HepG2 (cell line): ENCODE measurements at regions not wholly inside any gene's neighbourhood (a gene's known extent, or its start where the extent isn't known, plus 50 kb on each side); places are given as distances from the start of the nearest gene placed in this dataset.
A peak's percentile ranks its signal among the peaks of the same experiment; 100 is the strongest.

ENCODE experiments used
- ADNP ChIP-seq: sonication (generic); formaldehyde crosslinking; IDR thresholded peaks from 2 replicates; pipeline ENCODE4 v1.4.0; 2020; ENCODE audit warnings: missing genetic modification reagents
- ARNT2 ChIP-seq: sonication (generic); formaldehyde crosslinking; IDR thresholded peaks from 2 replicates; pipeline ENCODE4 v1.8.0; 2022; ENCODE audit warnings: mild to moderate bottlenecking, low read depth, missing genetic modification reagents, moderate library complexity
- CC2D1A ChIP-seq: sonication (generic); formaldehyde crosslinking; IDR thresholded peaks from 2 replicates; pipeline ENCODE4 v1.8.1; 2023; ENCODE audit warnings: mild to moderate bottlenecking, missing genetic modification reagents
- HOXA3 ChIP-seq: sonication (generic); formaldehyde crosslinking; IDR thresholded peaks from 2 replicates; pipeline ENCODE4 v1.5.0; 2020; ENCODE audit warnings: missing genetic modification reagents
- IKZF1 ChIP-seq: fragments of 450-650 bp; IDR thresholded peaks from 2 replicates; pipeline ENCODE4 v1.7.1; 2016
- ZNF138 ChIP-seq: sonication (generic); formaldehyde crosslinking; IDR thresholded peaks from 2 replicates; pipeline ENCODE4 v1.5.0; 2020; ENCODE audit warnings: mild to moderate bottlenecking, low read depth, missing genetic modification reagents
- ZNF510 ChIP-seq: sonication (generic); formaldehyde crosslinking; IDR thresholded peaks from 2 replicates; pipeline ENCODE4 v1.4.0; 2020; ENCODE audit warnings: low read depth, mild to moderate bottlenecking, missing genetic modification reagents
- ZNF564 ChIP-seq: sonication (generic); formaldehyde crosslinking; IDR thresholded peaks from 2 replicates; pipeline ENCODE4 v1.8.1; 2023; ENCODE audit warnings: mild to moderate bottlenecking, missing genetic modification reagents
- TF ChIP-seq, protein P1 (sequence below): sonication (generic); formaldehyde crosslinking; IDR thresholded peaks from 2 replicates; pipeline ENCODE4 v1.4.0; 2020; ENCODE audit warnings: missing genetic modification reagents
- TF ChIP-seq, protein P2 (sequence below): sonication (generic); formaldehyde crosslinking; IDR thresholded peaks from one replicate; pipeline ENCODE4 v1.5.1; 2020; ENCODE audit warnings: mild to moderate bottlenecking, missing genetic modification reagents; ENCODE audit errors: not compliant biosample characterization
- TF ChIP-seq, protein P3 (sequence below): sonication (generic); formaldehyde crosslinking; IDR thresholded peaks from 2 replicates; pipeline ENCODE4 v1.4.0; 2020; ENCODE audit warnings: missing genetic modification reagents, mild to moderate bottlenecking, borderline replicate concordance
- TF ChIP-seq, protein P4 (sequence below): sonication (generic); formaldehyde crosslinking; IDR thresholded peaks from 2 replicates; pipeline ENCODE4 v1.5.0; 2020; ENCODE audit warnings: mild to moderate bottlenecking, missing genetic modification reagents
- TF ChIP-seq, protein P5 (sequence below): IDR thresholded peaks from 2 replicates; pipeline ENCODE4 v1.6.1; 2016; ENCODE audit warnings: low read depth, control low read depth

DNA sequence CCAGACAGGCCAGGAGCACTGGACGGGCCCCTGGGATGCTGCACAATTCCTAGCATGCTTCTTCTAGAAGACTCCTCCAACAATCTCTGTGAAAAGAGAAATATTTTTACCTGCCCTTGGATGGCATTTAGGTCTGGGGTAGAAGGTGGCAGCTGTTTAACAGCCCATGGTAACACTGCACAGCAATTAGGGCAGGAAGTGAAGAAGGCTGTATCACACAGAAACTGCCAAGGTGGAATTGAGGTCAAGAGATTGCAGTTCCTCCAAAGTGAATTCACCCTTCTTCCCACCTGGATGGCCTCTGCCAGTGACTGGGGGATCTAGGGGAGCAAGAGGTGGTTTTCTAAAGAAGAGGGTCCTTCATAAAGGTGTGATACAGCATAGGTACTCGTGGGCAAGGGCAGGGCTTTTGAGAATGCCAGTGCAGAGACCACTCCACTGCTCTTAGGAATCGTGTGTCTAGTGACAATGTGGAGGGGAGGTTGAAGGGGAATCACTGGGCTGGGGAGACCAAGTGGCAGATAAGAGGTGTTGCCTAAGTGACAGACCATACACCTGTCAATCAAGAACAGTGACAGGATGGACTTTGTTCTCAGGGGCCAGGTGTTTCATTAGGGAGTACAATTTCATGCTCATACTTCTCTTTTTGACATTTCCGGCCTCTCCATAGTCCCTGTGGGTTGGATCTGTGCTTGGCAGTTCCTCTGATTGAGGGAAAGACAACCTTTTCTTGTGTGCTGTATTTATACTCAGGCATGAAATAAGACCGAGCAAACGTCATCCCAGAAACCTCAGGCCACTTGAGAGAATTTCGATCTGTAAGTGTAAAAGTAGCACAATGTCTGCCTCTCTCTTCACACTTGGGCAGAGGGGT lies 83.5 kb upstream of the BCL6 start (continued):
- TF ChIP-seq, protein P1, sequence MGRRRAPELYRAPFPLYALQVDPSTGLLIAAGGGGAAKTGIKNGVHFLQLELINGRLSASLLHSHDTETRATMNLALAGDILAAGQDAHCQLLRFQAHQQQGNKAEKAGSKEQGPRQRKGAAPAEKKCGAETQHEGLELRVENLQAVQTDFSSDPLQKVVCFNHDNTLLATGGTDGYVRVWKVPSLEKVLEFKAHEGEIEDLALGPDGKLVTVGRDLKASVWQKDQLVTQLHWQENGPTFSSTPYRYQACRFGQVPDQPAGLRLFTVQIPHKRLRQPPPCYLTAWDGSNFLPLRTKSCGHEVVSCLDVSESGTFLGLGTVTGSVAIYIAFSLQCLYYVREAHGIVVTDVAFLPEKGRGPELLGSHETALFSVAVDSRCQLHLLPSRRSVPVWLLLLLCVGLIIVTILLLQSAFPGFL (CRISPR knock-in tag) = no peak
- TF ChIP-seq, protein P2, sequence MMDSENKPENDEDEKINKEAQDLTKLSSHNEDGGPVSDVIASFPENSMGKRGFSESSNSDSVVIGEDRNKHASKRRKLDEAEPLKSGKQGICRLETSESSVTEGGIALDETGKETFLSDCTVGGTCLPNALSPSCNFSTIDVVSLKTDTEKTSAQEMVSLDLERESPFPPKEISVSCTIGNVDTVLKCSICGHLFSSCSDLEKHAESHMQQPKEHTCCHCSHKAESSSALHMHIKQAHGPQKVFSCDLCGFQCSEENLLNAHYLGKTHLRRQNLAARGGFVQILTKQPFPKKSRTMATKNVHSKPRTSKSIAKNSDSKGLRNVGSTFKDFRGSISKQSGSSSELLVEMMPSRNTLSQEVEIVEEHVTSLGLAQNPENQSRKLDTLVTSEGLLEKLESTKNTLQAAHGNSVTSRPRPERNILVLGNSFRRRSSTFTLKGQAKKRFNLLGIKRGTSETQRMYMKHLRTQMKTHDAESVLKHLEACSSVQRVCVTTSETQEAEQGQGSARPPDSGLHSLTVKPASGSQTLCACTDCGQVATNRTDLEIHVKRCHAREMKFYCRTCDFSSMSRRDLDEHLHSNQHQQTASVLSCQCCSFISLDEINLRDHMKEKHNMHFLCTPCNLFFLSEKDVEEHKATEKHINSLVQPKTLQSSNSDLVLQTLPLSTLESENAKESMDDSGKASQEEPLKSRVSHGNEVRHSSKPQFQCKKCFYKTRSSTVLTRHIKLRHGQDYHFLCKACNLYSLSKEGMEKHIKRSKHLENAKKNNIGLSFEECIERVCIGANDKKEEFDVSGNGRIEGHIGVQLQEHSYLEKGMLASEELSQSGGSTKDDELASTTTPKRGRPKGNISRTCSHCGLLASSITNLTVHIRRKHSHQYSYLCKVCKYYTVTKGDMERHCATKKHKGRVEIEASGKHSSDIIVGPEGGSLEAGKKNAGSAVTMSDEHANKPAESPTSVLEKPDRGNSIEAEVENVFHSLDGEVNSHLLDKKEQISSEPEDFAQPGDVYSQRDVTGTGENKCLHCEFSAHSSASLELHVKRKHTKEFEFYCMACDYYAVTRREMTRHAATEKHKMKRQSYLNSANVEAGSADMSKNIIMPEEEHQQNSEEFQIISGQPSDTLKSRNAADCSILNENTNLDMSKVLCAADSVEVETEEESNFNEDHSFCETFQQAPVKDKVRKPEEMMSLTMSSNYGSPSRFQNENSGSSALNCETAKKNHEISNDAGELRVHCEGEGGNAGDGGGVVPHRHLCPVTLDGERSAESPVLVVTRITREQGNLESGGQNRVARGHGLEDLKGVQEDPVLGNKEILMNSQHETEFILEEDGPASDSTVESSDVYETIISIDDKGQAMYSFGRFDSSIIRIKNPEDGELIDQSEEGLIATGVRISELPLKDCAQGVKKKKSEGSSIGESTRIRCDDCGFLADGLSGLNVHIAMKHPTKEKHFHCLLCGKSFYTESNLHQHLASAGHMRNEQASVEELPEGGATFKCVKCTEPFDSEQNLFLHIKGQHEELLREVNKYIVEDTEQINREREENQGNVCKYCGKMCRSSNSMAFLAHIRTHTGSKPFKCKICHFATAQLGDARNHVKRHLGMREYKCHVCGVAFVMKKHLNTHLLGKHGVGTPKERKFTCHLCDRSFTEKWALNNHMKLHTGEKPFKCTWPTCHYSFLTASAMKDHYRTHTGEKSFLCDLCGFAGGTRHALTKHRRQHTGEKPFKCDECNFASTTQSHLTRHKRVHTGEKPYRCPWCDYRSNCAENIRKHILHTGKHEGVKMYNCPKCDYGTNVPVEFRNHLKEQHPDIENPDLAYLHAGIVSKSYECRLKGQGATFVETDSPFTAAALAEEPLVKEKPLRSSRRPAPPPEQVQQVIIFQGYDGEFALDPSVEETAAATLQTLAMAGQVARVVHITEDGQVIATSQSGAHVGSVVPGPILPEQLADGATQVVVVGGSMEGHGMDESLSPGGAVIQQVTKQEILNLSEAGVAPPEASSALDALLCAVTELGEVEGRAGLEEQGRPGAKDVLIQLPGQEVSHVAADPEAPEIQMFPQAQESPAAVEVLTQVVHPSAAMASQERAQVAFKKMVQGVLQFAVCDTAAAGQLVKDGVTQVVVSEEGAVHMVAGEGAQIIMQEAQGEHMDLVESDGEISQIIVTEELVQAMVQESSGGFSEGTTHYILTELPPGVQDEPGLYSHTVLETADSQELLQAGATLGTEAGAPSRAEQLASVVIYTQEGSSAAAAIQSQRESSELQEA (CRISPR knock-in tag) = no peak
- no peak for TF ChIP-seq ZNF510 (CRISPR knock-in tag)
- no peak for TF ChIP-seq CC2D1A
- TF ChIP-seq ADNP (CRISPR knock-in tag) = no peak
- TF ChIP-seq, protein P3, sequence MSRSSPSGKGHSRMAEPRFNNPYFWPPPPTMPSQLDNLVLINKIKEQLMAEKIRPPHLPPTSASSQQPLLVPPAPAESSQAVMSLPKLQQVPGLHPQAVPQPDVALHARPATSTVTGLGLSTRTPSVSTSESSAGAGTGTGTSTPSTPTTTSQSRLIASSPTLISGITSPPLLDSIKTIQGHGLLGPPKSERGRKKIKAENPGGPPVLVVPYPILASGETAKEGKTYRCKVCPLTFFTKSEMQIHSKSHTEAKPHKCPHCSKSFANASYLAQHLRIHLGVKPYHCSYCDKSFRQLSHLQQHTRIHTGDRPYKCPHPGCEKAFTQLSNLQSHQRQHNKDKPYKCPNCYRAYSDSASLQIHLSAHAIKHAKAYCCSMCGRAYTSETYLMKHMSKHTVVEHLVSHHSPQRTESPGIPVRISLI (CRISPR knock-in tag) = no peak
- TF ChIP-seq, protein P4, sequence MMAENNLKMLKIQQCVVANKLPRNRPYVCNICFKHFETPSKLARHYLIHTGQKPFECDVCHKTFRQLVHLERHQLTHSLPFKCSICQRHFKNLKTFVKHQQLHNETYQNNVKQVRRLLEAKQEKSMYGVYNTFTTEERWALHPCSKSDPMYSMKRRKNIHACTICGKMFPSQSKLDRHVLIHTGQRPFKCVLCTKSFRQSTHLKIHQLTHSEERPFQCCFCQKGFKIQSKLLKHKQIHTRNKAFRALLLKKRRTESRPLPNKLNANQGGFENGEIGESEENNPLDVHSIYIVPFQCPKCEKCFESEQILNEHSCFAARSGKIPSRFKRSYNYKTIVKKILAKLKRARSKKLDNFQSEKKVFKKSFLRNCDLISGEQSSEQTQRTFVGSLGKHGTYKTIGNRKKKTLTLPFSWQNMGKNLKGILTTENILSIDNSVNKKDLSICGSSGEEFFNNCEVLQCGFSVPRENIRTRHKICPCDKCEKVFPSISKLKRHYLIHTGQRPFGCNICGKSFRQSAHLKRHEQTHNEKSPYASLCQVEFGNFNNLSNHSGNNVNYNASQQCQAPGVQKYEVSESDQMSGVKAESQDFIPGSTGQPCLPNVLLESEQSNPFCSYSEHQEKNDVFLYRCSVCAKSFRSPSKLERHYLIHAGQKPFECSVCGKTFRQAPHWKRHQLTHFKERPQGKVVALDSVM (CRISPR knock-in tag) = no peak
- peak; percentile 30; the same call in 1 of the 2 replicates for TF ChIP-seq HOXA3 (CRISPR knock-in tag)
- TF ChIP-seq ZNF138 (CRISPR knock-in tag) = no peak
- no peak for TF ChIP-seq IKZF1
- no peak for TF ChIP-seq ZNF564 (CRISPR knock-in tag)
- TF ChIP-seq, protein P5, sequence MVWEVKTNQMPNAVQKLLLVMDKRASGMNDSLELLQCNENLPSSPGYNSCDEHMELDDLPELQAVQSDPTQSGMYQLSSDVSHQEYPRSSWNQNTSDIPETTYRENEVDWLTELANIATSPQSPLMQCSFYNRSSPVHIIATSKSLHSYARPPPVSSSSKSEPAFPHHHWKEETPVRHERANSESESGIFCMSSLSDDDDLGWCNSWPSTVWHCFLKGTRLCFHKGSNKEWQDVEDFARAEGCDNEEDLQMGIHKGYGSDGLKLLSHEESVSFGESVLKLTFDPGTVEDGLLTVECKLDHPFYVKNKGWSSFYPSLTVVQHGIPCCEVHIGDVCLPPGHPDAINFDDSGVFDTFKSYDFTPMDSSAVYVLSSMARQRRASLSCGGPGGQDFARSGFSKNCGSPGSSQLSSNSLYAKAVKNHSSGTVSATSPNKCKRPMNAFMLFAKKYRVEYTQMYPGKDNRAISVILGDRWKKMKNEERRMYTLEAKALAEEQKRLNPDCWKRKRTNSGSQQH = no peak; the same call in 1 of the 2 replicates
- no peak for TF ChIP-seq ARNT2
